NOMO-1 treated with DMSO at 0.1 percent for 48 hours (cell line): ENCODE measurements at regions not wholly inside any gene's neighbourhood (a gene's known extent, or its start where the extent isn't known, plus 50 kb on each side); places are given as distances from the start of the nearest gene placed in this dataset.

ENCODE experiments used
- DNase-seq: peaks from one replicate; lab custom pipeline; 2025; ENCODE audit not compliant: unreplicated experiment; lab: John Stamatoyannopoulos, UW

DNA sequence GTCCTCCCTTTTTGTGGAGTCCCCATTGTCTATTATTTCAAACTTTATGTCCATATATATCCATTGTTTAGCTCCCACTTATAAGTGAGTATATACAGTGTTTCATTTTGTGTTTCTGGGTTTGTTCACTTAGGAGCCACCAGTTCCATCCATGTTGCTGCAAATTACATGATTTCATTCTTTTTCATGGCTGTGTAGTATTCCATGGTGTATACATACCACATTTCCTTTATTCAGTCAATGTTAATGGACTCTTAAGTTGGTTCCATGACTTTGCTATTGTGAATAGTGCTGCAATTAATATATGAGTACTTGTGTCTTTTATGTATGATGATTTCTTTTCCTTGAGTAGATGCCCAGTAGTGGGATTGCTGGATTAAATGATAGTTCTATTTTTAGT lies 329.1 kb downstream of the AR start:
- no peak for DNase-seq

DNA sequence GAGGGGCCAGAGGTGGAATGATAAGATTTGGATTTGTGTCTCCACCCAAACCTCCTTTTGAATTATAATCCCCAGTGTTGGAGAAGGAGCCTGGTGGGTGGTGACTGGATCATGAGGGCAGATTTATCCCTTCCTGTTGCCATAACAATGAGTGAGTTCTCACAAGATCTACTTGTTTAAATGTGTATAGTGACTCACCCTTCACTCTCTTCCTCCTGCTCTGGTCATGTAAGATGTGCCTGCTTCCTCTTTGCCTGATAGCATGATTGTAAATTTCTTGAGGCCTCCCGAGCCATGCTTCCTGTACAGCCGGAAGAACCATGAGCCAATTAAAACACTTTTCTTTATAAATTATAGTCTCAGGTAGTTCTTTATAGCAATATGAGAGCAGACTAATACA lies 348.6 kb downstream of the AR start:
- DNase-seq: peak; percentile 2

GRCh38 chrX:67893931-67894330 lies 350.1 kb downstream of the AR start:
- no peak for DNase-seq

GRCh38 chrX:67917421-67918010 lies 373.7 kb downstream of the AR start:
- no peak for DNase-seq

GRCh38 chrX:67922966-67923365 lies 379.1 kb downstream of the AR start:
- DNase-seq: no peak

- DNase-seq: no peak
Observed at GRCh38 chrX:67939270-67939669, 395.4 kb downstream of the AR start.

DNA sequence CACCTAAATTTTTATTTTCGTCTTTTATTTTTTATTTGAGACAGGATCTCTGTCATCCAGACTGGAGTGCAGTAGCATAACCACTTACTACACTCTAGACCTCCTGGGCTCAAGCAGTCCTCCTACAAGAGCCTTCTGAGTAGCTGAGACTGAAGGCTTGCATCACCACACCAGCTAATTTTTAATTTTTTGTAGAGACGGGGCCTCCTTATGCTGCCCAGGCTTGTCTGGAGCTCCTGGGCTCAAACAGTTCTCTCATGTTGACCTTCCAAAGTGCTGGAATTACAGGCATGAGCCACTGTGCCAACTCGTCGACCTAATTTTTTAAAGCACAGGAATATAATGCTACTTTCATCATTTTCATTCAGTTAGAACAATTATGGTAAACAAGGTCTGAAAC lies 405.4 kb downstream of the AR start:
- no peak for DNase-seq

DNA sequence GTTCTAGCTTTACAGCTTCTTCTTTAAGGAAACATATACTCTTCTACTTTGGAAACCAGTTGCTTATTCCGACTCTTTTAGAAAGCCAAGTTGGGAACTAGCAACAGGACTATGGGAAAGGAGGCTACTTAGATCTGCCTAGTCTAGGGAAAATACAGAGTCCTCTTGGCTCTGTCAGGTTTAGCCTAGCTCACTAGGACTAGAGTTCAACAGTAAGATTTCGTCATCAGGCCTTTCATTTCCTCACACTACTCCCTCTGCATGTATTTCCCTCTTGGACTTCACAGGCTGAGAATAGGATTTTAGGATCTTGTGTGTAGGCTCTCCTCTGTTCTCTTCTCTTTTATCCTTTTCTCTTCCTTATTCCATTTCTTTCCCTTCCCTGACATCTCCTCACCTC lies 409.8 kb downstream of the AR start:
- no peak for DNase-seq

- no peak for DNase-seq
Observed at GRCh38 chrX:67961516-67961915, 417.7 kb downstream of the AR start.
